C4-2B (cell line): ENCODE measurements at regions not wholly inside any gene's neighbourhood (a gene's known extent, or its start where the extent isn't known, plus 50 kb on each side); places are given as distances from the start of the nearest gene placed in this dataset.

Source experiments
- ZFX ChIP-seq: fragments of 450-650 bp; IDR thresholded peaks from 2 replicates; pipeline ENCODE4 v1.6.1; 2017
- TF ChIP-seq, protein P1 (sequence below): fragments of 450-650 bp; conservative IDR thresholded peaks from 2 replicates; pipeline ENCODE4 v1.5.1; 2017; ENCODE audit warnings: mild to moderate bottlenecking

DNA sequence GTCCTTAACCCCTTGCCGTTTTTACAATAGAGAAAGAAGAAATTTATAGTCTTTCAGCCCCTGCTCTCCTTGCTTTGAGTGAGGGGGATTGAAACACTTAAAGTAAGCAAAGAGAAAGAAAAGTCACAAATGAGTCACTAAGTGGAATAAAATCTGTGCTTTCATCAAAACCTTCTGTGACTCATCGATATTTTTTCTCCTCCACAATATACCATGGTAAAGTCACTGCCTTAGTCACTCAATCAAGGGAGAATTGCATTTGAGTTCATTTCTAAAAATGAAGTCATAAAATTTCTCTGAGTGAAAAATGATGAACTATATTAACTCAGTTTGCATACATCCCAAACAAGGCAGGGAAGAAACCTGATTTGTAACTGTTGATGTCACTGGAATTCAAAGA lies 470.3 kb downstream of the FOXG1 start:
- TF ChIP-seq, protein P1, sequence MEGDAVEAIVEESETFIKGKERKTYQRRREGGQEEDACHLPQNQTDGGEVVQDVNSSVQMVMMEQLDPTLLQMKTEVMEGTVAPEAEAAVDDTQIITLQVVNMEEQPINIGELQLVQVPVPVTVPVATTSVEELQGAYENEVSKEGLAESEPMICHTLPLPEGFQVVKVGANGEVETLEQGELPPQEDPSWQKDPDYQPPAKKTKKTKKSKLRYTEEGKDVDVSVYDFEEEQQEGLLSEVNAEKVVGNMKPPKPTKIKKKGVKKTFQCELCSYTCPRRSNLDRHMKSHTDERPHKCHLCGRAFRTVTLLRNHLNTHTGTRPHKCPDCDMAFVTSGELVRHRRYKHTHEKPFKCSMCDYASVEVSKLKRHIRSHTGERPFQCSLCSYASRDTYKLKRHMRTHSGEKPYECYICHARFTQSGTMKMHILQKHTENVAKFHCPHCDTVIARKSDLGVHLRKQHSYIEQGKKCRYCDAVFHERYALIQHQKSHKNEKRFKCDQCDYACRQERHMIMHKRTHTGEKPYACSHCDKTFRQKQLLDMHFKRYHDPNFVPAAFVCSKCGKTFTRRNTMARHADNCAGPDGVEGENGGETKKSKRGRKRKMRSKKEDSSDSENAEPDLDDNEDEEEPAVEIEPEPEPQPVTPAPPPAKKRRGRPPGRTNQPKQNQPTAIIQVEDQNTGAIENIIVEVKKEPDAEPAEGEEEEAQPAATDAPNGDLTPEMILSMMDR = no peak
- TF ChIP-seq ZFX = no peak
